HG02973 (cell line): ENCODE measurements at regions not wholly inside any gene's neighbourhood (a gene's known extent, or its start where the extent isn't known, plus 50 kb on each side); places are given as distances from the start of the nearest gene placed in this dataset.
"Not testable (repeated sequence)": the region's sequence is repeated elsewhere in the genome, so short reads cannot be mapped to it uniquely, and the experiment has no call there.

Source experiments
- ATAC-seq: cut with Tn5 transposase; IDR thresholded peaks from one replicate; pipeline ENCODE4 v1.9.1; 2021; ENCODE audit warnings: moderate library complexity; ENCODE audit not compliant: unreplicated experiment

DNA sequence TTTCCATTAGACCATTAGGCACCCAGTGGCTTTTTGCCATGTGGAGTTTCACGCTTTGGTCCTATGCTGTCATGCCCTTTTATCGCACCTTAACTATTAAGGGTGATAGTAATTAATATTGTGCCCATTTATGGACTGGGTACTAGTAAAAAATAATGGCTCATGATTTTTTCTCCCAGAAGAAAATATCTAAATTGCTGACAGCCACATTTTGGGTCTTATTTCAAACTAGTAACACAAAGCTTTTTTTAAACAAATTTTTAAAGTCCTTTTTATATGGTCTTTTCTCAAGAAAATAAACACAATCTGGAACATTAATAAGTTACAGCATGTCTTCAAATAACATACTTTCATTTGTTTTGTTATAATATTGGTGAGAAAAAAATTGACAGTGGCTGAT is 179.7 kb downstream of the ANKRD7 start:
- ATAC-seq: no peak

DNA sequence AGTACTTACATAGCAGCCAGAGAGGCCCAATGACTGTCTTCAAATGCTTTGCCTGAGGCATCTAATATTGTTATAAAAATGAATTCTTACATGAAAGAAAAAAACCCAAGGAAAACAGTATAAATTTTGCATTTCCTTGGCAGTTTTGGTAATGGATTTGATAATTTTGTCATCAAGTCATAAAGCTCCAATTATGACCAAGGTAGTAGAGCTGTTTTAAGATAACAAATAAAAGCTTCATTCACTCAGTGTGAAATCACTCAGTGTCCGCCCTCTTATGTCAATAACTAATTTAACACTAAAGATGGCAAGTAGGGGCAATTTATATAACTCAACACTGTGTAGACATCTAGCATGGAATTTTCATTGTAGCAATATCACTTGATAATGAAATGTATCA is 193.9 kb downstream of the ANKRD7 start:
- ATAC-seq: no peak

DNA sequence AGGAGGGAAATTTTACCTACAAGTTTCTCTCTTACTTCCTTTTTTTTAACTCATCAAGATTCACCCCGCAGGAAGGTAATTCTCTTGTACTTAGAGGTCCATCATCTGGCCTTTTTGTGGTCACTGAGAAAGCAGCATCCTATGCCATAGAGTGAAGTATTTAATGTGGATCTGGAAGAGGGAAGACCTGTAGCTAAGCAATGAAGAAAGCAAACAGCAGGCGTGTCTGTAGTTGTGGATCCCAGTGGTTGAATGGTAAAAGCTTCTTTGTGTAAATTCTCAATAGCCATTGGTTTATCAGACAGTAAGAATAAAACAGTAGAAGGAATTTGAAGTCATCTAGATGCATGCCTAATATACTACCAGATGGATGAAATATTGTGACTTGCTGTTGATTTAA is 196.4 kb downstream of the ANKRD7 start:
- no peak for ATAC-seq

DNA sequence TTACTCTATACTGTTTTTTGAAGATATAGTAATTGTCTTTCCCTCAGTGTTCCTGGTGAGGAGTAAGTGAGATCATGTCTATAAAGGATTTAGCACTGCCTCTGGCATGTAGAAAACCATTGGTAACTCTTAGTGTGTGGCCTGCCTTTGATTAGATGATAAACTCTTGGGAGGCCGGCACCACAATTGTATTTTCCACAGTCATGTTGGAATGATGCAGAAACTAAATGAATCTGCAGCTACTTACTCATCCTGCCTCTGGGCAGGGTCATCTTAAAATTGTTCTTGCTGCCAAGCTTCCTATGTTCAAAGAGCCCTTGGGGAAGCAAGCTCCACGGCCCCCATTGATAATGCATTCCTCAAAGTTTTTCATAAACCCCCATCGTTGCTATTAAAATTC is 204.6 kb downstream of the ANKRD7 start:
- ATAC-seq: no peak

DNA sequence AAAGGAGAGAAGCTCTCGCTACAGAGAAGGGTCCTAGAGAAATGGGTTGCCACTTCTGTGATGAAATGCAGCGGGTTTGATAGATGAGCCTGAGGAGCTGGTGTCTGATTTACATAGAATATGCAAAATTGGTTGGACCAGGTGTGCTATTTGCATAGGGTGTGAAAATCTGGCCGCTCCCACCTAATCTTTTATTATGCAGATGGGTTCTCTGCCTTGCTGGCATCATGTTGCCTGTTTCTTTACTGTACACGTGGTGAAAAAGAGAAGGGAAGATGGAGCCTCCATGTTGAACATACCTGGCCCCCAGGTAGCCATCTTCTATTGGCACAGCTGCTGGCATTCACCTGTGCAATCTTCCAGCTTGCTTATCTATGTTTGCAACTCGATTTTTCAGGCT is 212.2 kb downstream of the ANKRD7 start:
- ATAC-seq: no peak

DNA sequence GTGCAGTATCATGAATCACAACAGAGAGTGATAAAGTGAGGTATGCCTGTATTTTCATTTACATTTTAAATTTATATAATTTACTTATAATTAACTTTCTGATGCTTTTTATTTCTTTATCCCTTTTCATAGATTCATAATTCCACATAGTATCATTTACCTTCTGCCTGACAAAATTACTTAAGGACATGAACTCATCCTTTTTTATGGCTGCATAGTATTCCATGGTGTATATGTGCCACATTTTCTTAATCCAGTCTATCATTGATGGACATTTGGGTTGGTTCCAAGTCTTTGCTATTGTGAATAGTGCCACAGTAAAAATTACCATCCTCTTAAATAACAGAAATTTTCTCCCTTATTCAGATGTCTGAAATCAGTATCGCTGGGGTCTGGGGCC is 224.5 kb downstream of the ANKRD7 start:
- not testable (repeated sequence) for ATAC-seq

DNA sequence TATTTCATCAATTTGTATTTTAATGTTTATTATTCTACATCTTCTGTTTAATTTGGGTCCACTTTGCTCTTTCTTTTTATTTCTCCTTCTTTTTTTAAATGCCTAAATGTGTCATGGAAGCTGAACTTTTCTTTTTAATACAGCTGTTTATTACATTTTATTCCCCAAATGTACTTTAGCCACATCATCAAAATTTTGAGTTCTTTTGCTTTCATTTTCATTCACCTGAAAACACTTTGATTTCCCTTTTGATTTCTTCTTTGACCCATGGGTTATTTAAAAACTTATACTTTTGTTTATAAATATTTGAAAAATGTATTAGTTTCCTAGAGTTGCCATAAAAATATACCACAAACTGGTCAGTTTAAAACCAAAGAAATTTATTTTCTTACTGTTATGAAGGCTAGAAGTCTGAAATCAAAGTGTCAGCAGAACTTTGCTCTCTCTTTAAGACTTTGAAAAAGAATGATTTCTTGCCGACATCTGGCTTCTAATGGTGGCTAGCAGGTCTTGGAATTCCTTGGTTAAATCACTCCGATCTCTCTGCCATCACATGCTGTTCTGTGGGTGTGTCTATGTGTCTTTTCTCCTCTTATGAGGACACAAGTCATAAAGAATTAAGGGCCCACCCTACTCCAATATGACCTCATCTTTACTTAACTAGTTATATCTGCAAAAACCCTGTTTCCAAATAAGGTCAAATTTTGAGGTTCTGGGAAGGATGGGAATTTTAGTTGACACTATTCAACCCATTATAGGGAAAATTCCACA is 225.5 kb downstream of the ANKRD7 start:
- ATAC-seq: no peak

DNA sequence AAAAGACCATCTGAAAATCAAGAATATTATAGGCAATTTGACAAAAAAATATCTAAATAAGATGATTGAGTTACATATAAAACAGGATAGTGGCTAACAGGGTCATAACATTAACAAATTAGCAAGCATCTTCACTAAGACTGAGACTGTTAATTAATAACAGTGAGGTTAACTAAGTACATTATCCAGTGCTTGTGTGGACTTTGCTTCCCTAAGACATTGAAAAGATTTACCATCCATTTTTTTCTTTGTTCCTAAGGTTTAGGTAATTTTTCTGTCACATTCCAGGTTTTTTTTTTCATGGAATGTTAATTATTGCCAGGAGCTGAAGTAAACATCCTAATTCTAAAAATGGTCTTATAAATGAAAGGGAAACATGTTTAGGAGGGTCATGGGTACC is 227.6 kb downstream of the ANKRD7 start:
- ATAC-seq: no peak

DNA sequence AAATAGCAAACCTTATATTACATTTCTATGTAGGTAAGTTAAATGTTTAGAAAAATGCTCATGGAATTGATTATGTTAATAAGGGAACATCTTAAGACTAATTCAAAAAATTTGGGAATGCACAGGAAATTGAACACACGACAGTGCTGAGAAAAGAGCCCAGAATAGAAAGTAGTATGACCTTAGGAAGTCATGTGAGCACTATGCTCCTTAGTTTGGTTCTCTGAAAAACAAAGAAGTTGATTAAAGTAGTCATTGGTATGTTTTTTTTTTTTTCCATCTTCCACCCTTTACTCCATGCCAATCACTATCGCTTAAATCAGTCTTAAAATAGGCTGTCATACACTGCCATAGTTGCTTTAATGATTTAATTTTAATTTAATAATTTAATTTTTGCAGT is 242.9 kb downstream of the ANKRD7 start:
- ATAC-seq: no peak

DNA sequence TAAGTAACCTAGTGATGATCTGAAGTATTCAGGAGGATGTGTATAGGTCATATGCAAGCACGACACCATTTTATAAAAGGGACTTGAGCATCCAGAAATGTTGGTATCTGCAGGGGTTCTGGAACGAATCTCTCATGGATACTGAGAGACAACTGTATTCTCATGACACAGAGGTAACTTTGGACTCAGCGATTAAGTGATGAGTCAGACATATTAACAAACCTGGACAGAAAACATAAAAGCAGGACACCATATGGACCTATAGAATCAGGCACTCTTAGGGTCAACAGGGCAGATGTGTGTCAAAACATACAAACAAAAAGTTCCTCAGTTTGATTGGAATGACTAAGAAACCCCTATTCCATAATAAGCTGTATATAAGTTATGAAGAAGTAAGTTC is 248.1 kb downstream of the ANKRD7 start:
- ATAC-seq: no peak

DNA sequence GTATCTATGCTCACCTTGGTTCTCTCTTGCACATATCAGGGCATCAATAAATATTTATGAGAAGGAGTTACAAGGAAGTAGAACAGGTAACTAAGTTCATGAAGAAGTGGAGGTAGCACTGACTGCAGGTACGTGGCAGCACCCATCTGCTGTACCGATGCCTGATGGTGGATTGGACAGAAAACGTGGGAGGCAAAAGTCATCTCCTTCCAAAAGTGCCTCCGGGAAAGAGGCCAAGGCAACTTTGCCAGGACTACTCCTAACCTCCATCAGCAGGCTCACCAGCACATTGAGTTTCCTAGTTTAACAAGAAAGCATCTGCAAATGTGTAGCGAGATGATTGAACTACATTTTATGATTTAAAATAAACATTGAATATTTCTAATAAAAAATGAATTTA is 248.8 kb downstream of the ANKRD7 start:
- no peak for ATAC-seq

DNA sequence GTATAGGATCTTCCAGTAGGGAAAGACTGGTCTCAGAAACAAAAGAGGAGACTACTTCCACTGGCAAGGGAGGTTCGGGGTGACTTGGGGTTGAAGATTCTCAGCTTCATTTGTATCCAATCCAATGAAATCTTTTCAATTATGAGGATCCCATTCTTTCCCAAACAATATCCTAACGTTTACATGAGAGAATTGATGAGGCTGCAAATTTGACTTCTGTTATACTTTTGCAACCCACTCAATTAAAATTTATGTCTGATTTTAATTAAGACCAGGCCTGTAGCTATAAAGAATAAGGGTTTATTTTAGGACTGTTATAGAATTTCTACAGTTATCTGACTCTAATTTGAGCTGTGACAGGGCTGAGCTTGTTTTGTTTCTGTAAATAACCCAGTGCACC is 251.5 kb downstream of the ANKRD7 start:
- no peak for ATAC-seq

DNA sequence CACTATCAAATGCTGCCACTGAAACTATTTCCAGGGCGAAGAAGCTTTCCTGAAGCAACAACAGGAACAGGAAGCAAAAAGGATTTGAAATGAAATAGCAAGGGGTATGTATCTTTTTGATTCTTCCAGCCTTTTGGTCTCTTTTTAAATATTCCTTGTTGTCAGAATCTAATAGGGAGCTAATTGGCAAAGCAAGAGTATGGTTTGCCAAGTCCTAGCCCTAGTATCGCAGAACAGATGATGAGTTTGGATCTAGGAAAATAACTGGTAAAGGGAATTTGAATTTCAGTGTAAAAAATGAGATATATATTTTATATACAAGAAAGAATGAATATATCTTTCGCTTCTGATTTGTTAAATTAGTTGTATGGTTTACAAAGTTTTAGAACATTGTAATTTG is 252.5 kb downstream of the ANKRD7 start:
- no peak for ATAC-seq

DNA sequence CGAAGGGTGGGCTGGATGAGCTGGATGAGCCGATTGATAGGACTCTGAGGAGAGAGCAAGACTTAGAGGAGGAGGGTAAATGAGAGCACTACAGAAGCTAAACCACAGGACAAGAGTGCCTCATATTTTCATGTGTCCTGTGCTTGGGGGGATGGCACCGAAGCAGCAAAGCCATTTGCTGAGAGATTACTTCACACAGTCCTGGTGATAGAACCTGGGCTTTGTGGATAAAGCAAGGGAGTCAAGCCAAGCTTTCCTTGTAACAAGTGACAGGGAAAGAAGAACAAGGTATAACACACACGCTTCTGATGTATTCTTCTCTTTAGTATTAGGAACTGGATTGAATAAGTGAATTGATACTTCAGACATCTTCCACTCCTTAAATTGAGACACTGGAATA is 253.7 kb downstream of the ANKRD7 start:
- ATAC-seq: no peak

DNA sequence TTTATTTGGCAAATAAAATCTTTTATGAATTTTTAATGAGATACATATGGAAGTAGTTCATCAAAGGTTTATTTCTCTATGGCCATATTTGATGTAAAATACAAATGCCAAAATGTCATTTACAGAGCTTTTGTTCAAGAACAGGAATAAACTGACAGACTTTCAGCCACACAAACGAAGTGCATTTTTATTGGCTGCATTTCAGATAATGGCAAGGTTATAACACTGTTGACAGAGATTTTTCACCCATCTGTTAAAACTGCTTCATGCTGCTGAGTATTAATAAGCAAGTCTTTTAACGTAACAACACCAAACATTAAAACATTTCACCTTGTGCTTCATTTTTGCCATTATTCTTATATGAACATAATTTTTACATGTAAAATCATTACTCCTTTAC is 254.4 kb downstream of the ANKRD7 start:
- no peak for ATAC-seq

DNA sequence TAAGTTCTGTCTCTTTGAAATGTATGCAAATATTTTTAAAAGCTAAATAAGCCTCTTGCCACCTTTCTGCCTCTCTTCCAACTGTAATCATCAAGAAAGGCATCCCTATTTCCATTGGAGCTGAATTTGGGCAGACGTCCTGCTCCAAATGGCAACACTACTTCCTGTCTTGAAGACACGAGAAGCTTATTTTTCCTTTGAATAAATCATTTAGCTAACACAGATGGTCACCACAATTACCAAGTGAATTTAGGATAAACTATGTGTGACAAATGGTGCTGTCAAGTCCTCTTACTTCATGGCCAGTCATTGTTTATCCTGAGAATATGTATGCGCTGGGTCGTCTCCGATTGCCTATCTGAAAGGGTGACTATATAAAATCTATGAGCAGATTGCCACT is 268.0 kb downstream of the ANKRD7 start:
- ATAC-seq: no peak

DNA sequence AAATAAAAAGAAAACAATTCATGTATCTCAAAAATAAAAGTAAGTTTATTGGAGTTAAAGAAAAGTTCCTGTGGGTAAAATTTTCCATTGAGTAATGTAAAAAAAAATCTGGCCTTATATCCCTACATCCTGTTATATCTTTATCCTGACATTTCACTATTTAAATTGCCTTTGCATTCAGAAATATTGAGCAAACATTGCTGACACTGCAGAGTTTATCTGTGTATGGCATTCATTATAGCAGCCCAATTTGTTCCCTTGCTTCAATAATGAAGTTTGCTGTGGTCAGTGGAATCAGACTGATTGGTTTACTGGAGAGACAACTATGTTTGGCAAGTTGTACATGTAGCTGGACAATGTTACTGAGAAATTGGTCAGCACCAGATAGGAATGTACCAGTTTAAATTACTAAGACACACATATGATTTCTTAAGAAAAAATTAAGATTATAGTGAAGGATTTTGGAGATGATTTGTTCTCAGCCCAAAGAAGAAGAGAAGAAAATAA is 271.7 kb downstream of the ANKRD7 start:
- ATAC-seq: no peak

DNA sequence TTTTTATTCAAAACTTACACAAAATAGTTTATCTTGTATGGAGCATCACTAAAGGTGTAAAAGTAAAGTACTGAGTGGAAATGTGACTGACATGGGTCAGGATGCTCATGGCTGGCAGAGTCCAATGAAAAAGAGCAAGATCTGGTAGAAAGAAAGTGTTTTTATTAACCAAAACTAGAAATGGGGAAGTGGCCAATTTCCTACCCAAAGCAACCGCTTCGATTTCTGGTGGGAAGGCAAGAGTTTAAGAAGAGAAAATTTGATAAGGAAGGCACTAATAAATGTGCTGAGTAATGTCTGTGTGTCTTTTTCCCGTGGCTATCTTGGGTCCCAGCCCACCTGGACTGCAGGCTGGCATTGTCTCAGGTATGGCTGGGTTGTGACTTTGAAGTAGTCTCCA is 277.7 kb downstream of the ANKRD7 start:
- no peak for ATAC-seq

DNA sequence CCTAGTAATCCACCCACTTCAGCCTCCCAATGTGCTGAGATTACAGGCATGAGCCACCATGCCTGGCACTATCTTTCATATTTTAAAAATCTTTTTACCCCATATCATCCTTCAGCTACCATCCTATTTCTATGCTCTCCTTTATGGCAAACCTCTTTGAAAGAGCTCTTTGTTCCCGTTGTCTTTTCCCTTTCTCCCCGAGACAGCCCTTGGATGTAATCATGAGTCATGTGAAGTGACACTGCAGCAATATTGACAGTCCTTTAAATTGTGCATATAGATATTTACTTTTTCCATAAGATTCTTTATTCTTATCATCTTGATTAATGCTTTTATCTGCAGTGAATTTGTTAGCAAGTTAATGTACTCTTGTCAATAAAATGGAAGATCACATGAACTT is 286.6 kb downstream of the ANKRD7 start:
- no peak for ATAC-seq

DNA sequence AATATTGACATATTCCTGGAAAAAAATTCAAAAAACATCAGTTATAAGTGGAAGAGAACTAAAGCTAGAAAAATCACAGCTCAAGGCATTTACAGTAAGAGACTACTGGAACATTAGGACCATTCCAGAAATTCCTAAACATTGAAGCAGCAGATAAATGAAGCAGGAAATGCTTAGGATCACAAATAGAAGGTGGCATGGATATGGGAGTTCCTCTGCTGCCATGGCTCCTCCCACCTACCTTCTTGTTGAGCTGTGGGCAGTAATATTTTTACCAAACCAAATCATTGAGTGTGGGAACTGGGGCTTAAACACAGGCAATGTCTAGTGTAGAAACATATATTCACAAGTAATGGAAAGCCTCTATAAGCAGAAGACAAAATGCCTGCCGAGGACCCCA is 292.8 kb downstream of the ANKRD7 start:
- no peak for ATAC-seq

DNA sequence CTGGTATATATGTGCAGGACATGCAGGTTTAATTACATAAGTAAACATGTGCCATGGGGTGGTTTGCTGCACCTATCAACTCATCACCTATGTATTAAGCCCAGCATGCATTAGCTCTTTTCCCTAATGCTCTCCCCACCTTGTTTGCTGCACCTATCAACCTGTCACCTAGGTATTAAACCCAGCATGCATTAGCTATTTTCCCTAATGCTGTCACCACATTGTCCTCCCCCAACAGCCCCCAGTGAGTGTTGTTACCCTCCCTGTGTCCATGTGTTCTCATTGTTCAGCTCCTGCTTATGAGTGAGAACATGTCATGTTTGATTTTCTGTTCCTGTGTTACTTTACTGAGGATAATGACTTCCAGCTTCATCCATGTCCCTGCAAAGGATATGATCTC is 300.5 kb downstream of the ANKRD7 start:
- no peak for ATAC-seq

DNA sequence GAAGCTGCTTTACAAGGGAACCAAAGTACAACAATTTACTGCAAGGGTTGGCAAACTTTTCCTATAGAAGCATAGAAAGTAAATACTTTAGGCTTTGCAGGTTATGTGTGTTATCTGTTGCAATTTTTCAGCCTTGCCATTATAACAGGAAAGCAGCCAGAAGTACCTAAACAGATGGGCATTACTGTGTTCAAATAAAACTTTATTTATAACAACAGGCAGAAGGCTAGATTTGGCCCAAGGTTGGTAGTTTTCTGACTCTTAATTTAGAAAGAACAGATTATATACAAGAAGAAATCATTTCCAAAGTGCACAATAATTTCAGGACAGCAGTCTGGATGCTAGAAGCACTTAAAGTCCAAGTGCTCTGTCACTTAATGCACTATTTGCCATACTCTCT is 307.1 kb downstream of the ANKRD7 start:
- ATAC-seq: no peak

DNA sequence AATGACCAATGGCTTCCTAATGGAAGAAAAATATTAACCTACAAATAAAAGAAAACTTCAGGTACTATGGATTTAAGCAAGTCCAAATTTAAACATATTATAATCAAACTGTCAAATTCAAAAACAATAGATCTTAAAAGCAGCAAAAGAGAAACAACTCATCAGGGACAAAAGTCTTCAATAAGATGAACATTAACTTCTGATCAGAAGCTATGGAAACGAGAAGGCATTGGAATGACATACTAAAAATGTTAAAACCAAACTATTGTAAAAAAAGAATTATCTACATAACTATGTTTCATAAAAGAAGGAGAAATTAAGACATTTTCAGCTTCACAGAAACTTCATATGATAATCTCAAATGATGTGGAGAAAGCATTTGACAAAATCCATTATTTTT is 334.7 kb downstream of the ANKRD7 start:
- no peak for ATAC-seq
